Hindlimb muscle (tissue), 1 donor: ENCODE measurements at regions not wholly inside any gene's neighbourhood (a gene's known extent, or its start where the extent isn't known, plus 50 kb on each side); places are given as distances from the start of the nearest gene placed in this dataset.

Source experiments
- DNase-seq: peaks from one replicate; pipeline ENCODE4 v3.0.0-alpha.2; 2013

DNA sequence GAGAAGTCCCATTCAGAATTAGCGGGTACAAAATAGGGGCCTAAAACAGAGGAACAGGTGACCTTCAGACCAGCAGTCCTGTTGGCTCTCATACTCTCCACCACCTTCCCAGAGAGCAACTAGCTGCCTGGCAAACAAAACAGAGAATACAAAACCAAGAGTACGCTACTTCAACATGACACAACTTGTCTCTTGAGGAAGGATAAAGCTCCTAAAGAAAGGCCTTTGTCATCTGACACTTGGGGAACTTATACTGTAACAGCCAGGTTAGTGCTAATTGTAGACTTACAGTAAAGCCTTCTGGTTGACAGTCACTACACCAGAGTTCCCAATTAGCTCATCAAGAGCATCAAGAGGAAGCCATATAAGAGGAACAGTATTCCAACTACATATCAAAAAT lies 282.1 kb upstream of the NT5C1B start:
- no peak for DNase-seq

DNA sequence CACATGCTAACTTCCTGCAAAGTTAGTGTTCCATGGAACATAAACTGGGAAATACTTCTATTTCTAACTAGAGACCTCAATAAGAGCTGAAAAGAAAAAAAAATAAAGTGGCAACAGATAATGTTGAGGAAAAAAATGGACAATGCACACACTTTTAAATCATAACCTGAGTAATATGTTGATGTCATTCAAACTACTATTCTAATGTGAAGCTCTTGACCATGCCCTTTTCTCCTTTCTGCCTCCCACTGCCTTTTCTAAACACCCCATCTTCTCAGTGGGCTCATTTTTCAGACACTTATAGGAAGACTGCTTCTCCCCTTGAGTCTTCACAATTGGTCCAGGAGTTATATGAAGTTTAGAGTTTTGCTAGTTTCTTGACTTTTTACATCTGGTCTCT lies 280.9 kb upstream of the NT5C1B start:
- DNase-seq: no peak

DNA sequence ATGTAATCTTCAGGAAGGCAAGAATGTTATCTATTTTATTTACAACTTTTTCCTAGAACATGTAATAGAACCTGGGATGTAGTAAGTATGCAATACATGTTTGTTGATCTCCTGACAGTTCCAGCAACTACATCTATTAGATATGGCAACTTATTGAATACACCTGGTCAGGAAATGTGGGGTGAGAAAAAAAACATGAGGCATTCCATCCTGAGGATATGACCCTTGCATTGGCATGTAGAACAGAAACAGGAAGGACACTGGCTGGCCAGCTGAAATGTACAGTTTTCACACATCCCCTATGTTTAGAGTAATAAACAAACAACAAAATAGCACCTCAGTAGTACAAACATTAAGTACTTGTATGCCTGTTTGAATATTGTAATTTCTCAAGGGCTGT lies 272.6 kb upstream of the NT5C1B start:
- DNase-seq: no peak

DNA sequence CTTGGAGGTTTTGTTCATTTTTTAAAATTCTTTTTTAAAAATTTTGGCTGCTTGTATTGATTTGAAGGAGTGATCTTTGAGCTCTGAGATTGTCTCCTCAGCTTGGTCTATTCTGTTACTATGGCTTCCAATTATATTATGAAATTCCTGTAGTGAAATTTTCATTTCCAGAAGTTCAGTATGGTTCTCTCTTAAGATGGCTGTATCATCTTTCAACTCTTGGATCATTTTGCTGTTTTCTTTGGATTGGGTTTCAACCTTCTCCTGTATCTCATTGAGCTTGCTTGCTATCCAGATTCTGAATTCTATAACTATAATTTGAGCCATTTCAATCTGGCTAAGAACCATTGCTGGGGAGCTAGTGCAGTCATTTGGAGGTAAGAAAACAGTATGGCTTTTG lies 270.8 kb upstream of the NT5C1B start:
- DNase-seq: no peak

DNA sequence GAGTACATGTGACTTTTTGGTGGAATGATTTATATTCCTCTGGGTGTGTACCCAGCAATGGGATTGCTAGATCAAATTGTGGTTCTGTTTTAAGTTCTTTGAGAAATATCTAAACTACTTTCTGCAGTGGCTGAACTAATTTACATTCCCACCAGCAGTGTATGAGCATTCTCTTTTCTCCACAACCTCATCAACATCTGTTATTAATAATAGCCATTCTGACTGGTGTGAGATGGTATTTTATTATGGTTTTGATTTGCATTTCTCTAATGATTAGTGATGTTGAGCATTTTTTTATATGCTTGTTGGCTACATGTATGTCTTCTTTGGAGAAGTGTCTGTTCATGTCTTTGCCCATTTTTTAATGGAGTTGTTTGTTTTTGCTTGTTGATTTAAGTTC lies 267.4 kb upstream of the NT5C1B start:
- DNase-seq: no peak

DNA sequence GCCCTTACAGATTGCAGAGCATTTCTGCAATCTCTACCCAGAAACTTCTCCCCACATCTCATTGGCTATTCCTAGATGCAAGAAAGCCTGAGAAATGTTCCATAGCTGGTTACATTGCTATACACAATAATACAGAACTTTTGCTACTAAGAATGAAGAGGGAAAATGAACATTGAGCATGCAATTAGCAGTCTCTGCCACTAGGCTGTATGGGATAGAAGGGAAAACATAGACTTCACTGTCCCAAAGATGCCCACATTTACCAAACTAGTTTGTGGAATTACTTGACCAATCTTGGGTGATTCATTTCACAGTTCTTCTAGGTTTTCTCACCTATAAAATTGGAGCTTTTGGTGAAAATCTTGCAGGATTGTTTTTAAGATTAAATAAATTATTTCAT lies 265.7 kb upstream of the NT5C1B start:
- no peak for DNase-seq

DNA sequence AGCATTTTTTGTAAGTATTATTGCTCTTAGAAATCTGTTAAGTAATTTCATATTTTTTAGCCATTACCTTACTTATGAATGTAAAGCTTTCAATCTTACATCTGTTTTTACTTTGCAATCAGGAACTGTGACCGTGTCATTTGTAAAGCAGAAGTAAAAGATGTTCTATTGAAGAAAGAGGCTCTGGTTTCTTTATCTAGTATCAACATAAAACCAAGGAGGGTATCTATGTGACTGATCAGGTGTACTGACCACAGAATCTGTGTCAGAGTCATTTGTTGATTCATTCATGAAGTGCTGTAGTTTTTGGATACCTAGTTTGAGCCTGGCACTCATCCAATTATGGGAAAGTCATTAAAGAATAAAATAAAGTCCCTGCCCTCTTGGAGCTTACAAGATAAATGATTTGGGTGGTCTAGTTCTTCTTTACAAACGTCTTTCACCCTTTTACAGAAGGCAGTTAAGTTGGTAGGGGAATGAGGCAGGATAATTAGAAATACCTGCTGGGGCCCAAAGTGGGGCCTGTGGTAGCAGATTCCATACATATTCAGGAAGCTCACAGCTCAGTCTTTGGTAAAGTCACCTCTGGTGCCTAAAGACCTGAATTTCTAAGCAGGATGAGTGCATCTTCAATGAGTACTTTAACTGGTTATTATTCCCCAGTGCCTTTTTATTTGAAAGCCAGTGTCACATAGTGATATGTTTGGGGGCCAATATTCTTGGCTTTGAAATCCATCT lies 260.6 kb upstream of the NT5C1B start:
- DNase-seq: no peak

DNA sequence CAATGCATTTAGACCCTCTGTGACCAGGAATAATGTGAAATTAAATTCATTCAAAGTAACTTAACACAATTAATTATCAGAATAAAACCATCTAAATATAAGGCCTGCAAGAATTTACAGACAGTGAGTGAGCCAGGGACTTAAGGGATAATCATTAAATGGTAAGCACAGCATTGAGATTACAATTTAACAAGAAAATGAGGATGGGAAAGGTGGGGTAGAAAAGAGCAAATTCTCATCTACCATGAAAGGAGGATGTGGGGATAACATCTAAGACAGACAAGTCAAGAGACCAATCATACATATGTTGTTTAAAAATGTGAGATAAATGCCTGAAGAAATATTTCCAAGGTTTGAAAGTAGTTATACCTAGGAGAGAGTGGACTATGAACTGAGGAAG lies 259.3 kb upstream of the NT5C1B start:
- no peak for DNase-seq

DNA sequence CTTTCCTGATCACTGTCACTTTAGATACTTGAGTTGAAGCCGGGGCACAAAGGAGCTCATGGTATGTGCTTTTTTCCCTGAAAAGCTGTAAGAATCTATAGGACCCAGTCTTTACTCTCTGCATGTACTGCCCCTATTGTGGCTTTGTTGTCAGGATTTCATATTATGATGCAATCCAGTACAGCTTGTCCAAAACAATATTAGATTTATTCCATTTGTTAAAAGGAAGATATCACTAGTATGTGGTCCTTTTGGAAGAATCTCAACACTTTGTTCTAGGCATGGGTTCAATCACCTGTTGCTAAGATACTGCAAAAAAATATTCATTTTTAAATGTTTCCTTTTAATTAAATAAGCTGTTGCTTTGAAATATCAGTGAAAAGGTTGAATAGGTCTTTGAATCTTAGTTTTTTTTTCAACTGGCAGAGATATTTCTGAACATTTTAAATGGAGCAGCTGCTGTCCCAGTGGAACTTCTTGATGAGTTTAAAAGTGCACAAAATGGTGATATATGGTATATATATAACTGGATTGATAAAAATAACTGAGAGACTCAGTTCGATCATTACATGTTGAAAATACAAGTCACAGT lies 256.6 kb upstream of the NT5C1B start:
- no peak for DNase-seq

DNA sequence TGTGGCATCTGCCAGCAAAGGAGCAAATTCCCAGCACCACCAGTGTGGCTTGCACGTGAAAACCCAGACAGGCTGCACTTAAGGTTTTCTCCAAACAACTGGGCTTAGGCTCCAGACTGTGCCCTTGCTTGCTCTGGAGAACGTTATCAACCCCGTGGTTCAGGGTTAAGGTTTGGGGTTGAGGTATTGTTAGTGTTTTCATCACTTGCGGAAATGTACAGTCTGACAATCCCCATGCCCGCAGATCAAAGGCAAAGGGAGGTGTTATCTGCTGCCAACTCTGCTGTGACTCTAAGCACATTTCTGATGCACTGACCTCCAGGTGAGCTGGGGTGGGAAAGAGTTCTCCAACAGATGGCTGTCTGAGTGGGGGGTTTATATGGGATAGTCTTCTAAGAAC lies 253.5 kb upstream of the NT5C1B start:
- DNase-seq: no peak

DNA sequence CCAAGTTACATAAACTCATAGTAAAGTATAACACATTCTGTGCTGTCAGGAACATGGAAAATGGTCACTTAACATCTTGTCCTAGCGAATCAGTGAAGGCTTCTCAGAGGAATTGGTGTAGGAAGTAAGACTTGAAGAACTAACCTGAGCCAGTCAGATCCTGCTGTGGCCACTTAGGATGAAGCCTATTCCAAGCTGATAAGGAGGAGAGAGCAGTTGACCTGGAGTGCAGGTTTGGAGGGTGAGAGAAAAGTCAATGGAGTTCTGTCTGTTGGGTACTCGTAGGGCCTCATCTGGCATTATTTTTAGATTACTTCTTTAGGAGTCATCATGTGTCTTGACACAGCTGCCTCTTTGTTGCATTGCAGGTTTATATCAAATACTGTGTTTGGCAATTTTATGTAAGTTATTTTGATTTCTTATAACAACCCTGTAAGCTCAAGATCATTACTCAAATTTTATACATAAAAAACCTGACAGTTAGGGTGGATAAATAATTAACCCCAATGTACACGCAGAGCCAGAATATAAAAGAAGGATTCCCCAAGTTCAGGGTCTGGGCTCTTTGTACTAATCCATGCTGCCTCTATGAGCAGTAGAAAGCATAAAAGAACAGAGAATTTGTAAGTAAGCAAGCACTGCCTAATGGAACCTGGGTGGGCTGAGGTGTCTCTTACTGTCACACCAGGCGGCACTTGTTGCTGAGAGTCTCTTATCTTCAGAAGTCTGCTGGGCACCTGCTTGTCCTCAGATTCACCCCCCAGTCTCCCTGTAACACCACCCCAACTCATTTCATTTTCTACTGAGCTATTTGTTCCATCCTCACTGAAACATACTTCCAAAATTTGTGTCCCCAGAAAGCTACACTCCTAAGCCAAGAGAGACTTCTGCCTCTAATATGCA lies 252.1 kb upstream of the NT5C1B start:
- DNase-seq: no peak

DNA sequence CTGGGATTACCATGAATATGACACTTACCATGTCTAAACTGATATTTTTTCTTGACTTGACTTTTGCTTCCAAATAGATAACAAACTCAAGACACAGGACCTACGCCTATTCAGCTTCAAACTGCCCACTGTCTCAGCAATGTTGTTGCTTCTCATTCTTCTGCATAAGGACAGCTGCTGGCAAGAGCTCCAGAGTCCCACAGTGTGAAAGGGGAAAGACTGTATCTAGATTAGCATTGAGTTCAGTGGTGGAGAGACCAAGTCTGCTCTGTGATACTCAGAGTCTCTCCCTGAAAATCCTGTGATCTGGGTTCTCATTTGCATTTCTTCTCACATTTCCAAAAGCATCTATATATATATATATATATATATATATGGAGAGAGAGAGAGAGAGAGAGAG lies 247.9 kb upstream of the NT5C1B start:
- no peak for DNase-seq

DNA sequence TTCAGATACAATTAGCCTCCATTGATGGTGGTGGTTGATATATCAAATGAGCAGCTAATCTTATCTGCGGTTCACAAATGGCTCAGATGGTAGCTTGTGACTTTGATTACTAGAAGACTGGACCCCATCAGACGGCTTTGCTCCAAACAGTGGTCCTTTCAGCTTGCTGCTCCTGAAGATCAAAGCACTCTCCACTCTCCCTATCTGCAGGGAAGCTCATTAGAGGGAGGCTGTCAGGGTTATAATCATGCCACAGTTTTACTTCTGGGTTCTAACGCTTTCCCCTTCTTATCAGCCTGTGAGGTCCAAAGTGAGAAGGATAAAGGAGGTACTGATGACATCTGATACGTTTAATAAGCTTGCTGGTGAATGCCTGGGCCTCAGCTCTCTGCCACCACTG lies 247.1 kb upstream of the NT5C1B start:
- no peak for DNase-seq

DNA sequence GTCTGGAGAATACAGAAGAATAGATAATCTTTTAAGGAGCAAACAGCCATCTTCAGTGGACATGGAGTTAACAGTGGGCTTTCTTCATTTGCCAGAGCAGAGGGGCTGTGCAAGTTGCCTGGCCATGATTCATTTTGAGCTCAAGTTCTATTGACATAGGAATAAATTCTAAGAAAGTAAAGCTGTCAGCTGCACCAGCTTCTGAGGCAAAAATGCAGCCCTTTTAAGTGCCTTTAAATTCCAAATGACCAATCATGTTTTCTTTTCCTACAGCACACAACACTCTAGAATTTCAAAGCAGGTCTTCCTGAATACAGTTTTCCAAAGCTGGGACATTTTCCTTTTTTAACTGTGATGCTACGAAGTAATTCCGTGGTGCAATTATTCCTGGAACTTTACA lies 246.4 kb upstream of the NT5C1B start:
- DNase-seq: no peak

DNA sequence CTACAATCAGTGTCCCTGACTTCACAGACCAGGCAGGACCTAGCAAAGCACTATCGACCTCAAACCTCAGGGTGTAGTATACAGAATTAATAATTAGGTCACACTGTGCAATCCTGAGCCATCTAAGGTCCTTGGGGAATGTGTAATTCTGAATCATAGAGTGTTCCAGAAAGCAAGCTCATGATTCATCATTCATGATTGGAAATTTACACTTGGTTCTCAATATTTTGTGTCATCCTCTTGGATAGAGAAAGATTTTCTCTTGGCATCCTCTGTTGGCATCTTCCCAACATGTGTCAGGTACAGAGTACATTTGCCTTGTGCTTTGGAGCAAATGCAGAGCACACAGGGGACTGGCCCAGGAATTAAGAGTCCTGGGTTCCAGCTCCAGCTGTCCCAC lies 245.0 kb upstream of the NT5C1B start:
- no peak for DNase-seq

DNA sequence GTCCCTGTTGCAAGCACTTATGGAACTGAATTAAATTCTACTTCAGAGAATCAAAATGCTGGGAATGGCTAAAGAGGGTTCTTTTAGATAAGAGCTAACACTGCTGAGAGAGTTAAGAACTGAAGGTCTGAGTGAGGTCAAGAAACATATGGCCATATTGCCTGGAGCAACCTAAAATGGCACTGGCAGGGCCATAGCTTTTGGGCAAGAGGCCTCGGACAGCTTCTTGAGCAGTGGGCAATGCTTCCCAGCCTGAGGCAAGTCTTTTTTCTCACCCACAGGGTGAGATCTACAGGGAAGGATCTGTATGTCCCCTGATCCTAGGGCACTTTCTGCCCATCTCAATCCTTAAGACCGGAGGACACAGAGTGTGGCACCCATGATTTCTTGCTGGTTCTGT lies 244.6 kb upstream of the NT5C1B start:
- DNase-seq: no peak

DNA sequence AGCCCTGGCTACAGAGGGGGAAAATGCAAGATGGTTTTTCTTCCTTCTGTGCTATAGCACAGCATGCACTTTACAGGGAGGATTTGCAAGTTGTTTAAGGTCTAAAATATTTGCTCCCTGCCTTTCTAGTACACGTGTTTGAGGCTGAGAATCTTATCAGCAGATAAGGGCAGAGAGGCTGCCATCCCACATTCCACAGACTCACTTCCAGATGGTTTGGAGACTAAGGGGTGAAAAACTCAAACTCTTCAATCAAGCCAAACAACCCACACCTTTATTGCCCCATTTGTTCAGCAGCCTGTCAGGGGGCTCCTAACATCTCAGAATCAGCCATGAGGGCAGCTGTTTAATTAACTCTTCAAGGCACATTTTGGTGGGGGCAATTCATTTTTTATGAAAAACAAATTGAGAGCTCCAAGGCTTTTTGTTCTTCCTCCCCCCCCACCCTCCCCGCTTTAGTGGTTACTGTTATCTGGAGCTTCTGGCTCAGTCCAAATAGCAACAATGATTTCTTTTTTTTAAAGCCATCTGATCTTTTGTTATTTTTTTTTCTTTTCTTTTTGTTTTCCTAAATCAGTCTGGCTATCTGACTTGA lies 242.6 kb upstream of the NT5C1B start:
- DNase-seq: no peak

DNA sequence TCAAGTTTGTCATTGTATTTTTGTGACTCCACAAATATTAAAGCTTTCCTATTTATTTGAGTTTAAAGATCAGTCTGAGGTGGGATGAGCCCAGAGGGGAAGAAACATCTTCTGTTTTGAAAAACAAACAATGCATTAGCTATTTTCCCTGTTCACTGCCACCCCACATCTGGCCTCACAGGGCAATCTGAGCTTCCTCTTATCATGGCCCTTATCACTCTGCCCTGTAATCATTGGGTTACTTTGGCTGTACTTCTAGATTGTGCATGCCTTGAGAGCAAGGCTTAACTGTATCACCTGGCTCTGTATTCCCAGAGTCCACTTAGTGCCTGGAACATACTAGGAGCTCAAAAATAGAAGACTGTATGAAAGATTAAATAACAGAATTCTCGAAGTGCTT lies 241.6 kb upstream of the NT5C1B start:
- DNase-seq: no peak

DNA sequence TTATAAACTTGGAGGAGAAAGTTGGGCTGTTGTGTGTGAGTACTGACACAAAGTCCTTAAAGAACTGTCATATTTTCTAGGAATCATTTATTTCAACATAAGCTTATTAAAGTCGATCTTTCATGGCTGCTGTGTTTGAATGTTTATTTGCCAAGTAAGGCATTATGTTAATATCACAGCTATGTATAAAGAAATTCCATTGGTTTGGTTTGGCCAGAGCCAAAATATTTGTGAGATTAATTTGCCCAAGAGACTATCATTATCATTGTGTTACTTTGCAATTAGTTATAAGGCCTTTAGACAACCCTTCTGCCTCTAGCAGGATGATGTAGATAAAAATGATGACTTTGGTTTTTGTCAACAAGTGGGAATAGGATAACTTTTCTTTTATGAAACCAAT lies 240.6 kb upstream of the NT5C1B start:
- no peak for DNase-seq

DNA sequence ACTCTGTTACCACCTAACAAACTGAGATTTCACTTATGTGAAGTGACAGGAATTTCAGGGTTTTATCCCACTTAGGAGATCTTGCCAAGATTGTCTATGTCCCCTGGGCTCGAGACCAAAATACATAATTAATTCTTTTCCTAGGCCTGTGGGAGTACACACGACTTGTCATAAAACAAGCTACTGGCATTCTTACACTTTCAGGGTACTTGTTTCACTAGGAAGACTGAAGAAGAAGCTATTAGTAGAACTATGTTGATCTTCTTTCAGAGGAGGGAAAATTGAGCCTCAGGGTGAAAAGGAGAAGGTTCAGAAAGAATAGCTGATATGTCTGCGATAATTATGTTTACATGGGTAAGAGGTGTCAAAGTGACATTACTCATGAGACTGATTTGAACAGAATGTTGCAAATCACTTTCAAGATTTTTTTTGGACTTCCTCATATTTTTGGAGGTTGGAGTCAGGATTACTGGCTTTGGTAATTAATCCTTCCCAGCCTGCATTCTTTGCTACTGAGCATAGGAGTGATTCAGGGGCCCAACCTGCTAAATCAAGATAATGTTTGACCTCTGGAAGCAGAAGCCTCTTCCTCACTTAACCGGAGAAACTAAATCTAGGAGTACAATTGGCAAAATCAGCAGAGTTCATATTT lies 240.0 kb upstream of the NT5C1B start:
- no peak for DNase-seq

DNA sequence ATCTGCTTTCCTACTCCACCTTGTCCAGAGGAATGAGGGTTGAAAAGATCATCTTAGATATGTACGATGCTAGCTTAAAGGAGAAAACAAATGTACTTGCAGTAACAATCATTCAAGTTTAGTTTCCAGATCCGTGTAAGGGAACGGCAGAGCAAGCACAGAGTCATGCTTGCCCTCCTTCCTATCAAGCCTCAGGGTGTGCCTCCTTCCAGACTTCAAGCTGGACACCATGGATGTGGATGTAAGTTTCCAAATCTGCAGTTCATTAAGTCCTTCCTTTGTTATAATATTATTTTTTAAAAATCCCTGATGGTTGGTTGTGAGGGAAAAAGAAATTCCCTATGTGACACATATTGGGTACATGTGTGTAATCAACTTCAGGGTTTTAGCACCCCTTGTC lies 238.9 kb upstream of the NT5C1B start:
- DNase-seq: no peak

DNA sequence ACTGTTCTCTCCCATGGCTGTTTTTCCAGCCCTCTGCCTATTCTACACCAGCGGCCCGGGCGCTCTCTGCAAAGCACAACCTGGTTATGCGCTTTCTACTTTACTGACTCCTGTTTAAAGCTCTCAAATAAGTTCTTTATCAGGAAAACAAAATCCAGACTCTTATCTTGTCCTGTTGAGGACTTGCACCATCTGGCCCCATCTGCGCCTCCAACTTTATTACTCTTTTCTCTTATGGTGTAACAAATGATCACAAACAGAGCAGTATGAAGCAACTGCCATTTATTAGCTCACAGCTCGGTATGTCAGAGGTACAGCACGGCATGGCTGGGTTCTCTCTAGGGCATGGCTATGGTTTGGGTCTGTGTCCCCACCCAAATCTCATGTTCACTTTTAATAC lies 236.5 kb upstream of the NT5C1B start:
- no peak for DNase-seq

DNA sequence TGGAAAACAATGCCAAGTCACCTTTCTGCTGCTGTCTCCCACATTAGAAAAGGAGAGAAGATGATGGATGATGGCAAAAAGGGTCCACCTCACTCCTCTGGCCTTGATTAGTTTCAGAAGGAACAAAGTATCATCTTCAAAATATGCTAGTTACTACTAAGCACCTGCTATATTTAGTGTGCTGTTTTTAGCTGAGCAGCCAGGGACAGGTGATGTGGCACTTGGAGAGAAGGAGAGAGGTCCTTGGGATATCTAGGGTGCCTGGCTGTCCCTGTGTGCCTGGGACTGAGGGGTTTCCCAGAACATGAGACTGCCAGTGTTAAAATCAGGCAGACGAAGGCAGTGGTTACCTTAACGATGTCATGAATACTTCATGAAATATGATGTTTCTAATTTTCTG lies 235.5 kb upstream of the NT5C1B start:
- no peak for DNase-seq
